ENCODE measurements at regions not wholly inside any gene's neighbourhood (a gene's known extent, or its start where the extent isn't known, plus 50 kb on each side); places are given as distances from the start of the nearest gene placed in this dataset.

- Histone ChIP-seq H4K8ac (ENCODE audit: low read length) (no peak overlapping the region), H3K79me1 (replicated peaks; ENCODE audit: low read length, poor library complexity, severe bottlenecking) (no peaks in the 10 kb centered on the region), H2BK120ac (ENCODE audit: low read depth, low read length) (no peak overlapping the region), H3K9me3 (ENCODE audit: control insufficient read depth, low read length) (peaks cover 3% of the 10 kb centered on the region), H3K18ac (ENCODE audit: low read depth in 1 of 2, low read length in 2 of 2) (no peak overlapping the region), H3K4me1 (ENCODE audit: control insufficient read depth, insufficient read depth, low read depth, low read length) (no peaks in the 10 kb centered on the region), H2BK15ac (ENCODE audit: low read depth, poor library complexity, severe bottlenecking) (no peak overlapping the region), H2AFZ (ENCODE audit: low read depth, low read length) (no peak overlapping the region), H2AK5ac (ENCODE audit: low read length, severe bottlenecking) (no peak overlapping the region), H3K27ac (ENCODE audit: low read length, poor library complexity, severe bottlenecking) (no peak overlapping the region), H3K4me3 (ENCODE audit: insufficient read depth in 1 of 2, low read depth in 1 of 2, low read length in 2 of 2) (no peak overlapping the region), H2BK12ac (ENCODE audit: low read length in 2 of 2) (no peak overlapping the region), H3K4me2 (ENCODE audit: low read length, poor library complexity, severe bottlenecking) (no peak overlapping the region), H3K36me3 (ENCODE audit: control insufficient read depth in 1 of 2, insufficient read depth in 2 of 2, low read depth in 1 of 2, low read length in 2 of 2) (no peaks in the 10 kb centered on the region), H4K91ac (ENCODE audit: low read length) (no peak overlapping the region), H3K9ac (ENCODE audit: low read length) (no peak overlapping the region), H3K14ac (ENCODE audit: low read length in 2 of 2) (no peak overlapping the region), H2BK5ac (ENCODE audit: low read depth, low read length, poor library complexity, severe bottlenecking) (no peak overlapping the region), H3K27me3 (ENCODE audit: control insufficient read depth in 1 of 2, insufficient read depth in 1 of 2, low read length in 2 of 2) (no peaks in the 10 kb centered on the region), H3K23ac (ENCODE audit: low read length in 2 of 2) (no peak overlapping the region), H3K4ac (ENCODE audit: low read depth in 1 of 2, low read length in 2 of 2) (no peak overlapping the region)
- no peak for DNase-seq
These were observed 1698.8 kb upstream of the CDH9 start for GRCh38 chr5:28737222-28737621.

- Histone ChIP-seq H3K23ac (ENCODE audit: low read length in 2 of 2) (no peak overlapping the region), H4K91ac (ENCODE audit: low read length) (no peak overlapping the region), H3K4me2 (ENCODE audit: low read length, poor library complexity, severe bottlenecking) (no peak overlapping the region), H2AK5ac (ENCODE audit: low read length, severe bottlenecking) (no peak overlapping the region), H3K36me3 (ENCODE audit: control insufficient read depth in 1 of 2, insufficient read depth in 2 of 2, low read depth in 1 of 2, low read length in 2 of 2) (no peaks in the 10 kb centered on the region), H2BK120ac (ENCODE audit: low read depth, low read length) (no peak overlapping the region), H3K79me1 (replicated peaks; ENCODE audit: low read length, poor library complexity, severe bottlenecking) (no peaks in the 10 kb centered on the region), H3K18ac (ENCODE audit: low read depth in 1 of 2, low read length in 2 of 2) (no peak overlapping the region), H3K4me1 (ENCODE audit: control insufficient read depth, insufficient read depth, low read depth, low read length) (no peaks in the 10 kb centered on the region), H2AFZ (ENCODE audit: low read depth, low read length) (no peak overlapping the region), H3K9ac (ENCODE audit: low read length) (no peak overlapping the region), H3K9me3 (ENCODE audit: control insufficient read depth, low read length) (no peaks in the 10 kb centered on the region), H2BK12ac (ENCODE audit: low read length in 2 of 2) (no peak overlapping the region), H3K27ac (ENCODE audit: low read length, poor library complexity, severe bottlenecking) (no peak overlapping the region), H3K14ac (ENCODE audit: low read length in 2 of 2) (no peak overlapping the region), H2BK5ac (ENCODE audit: low read depth, low read length, poor library complexity, severe bottlenecking) (no peak overlapping the region), H3K4me3 (ENCODE audit: insufficient read depth in 1 of 2, low read depth in 1 of 2, low read length in 2 of 2) (no peak overlapping the region), H3K4ac (ENCODE audit: low read depth in 1 of 2, low read length in 2 of 2) (no peak overlapping the region), H4K8ac (ENCODE audit: low read length) (no peak overlapping the region), H2BK15ac (ENCODE audit: low read depth, poor library complexity, severe bottlenecking) (no peak overlapping the region), H3K27me3 (ENCODE audit: control insufficient read depth in 1 of 2, insufficient read depth in 1 of 2, low read length in 2 of 2) (no peaks in the 10 kb centered on the region)
- no peak for DNase-seq
- 67% methylated on average over 2 of the region's 3 CpGs for WGBS
These were observed 1696.0 kb upstream of the CDH9 start for GRCh38 chr5:28734396-28734795.

- no peak overlapping the region for H3K14ac ChIP-seq (ENCODE audit: low read length in 2 of 2)
- no peak overlapping the region for H2AFZ ChIP-seq (ENCODE audit: low read depth, low read length)
- no peaks in the 10 kb centered on the region for H3K9me3 ChIP-seq (ENCODE audit: control insufficient read depth, low read length)
These were observed 1690.7 kb upstream of the CDH9 start for GRCh38 chr5:28729067-28729466.

GRCh38 chr5:28726815-28727214 is 1688.4 kb upstream of the CDH9 start:
- Histone ChIP-seq H4K8ac (ENCODE audit: low read length) (no peak overlapping the region), H3K9ac (ENCODE audit: low read length) (no peak overlapping the region), H3K14ac (ENCODE audit: low read length in 2 of 2) (no peak overlapping the region), H2BK5ac (ENCODE audit: low read depth, low read length, poor library complexity, severe bottlenecking) (no peak overlapping the region), H3K79me1 (replicated peaks; ENCODE audit: low read length, poor library complexity, severe bottlenecking) (no peaks in the 10 kb centered on the region), H3K4me2 (ENCODE audit: low read length, poor library complexity, severe bottlenecking) (no peak overlapping the region), H2AFZ (ENCODE audit: low read depth, low read length) (no peak overlapping the region), H4K91ac (ENCODE audit: low read length) (no peak overlapping the region), H2AK5ac (ENCODE audit: low read length, severe bottlenecking) (no peak overlapping the region), H3K23ac (ENCODE audit: low read length in 2 of 2) (no peak overlapping the region), H3K18ac (ENCODE audit: low read depth in 1 of 2, low read length in 2 of 2) (no peak overlapping the region), H3K36me3 (ENCODE audit: control insufficient read depth in 1 of 2, insufficient read depth in 2 of 2, low read depth in 1 of 2, low read length in 2 of 2) (no peaks in the 10 kb centered on the region), H2BK120ac (ENCODE audit: low read depth, low read length) (no peak overlapping the region), H3K9me3 (ENCODE audit: control insufficient read depth, low read length) (no peaks in the 10 kb centered on the region), H3K4me1 (ENCODE audit: control insufficient read depth, insufficient read depth, low read depth, low read length) (no peaks in the 10 kb centered on the region), H2BK12ac (ENCODE audit: low read length in 2 of 2) (no peak overlapping the region), H3K4ac (ENCODE audit: low read depth in 1 of 2, low read length in 2 of 2) (no peak overlapping the region), H3K4me3 (ENCODE audit: insufficient read depth in 1 of 2, low read depth in 1 of 2, low read length in 2 of 2) (no peak overlapping the region), H3K27me3 (ENCODE audit: control insufficient read depth in 1 of 2, insufficient read depth in 1 of 2, low read length in 2 of 2) (no peaks in the 10 kb centered on the region), H2BK15ac (ENCODE audit: low read depth, poor library complexity, severe bottlenecking) (no peak overlapping the region), H3K27ac (ENCODE audit: low read length, poor library complexity, severe bottlenecking) (no peak overlapping the region)
- no peak for DNase-seq
- 77% methylated on average over 2 of the region's 2 CpGs for WGBS

More at GRCh38 chr5:28729067-28729466, 1690.7 kb upstream of the CDH9 start:
- no peak overlapping the region for H4K91ac ChIP-seq (ENCODE audit: low read length)
- H4K8ac ChIP-seq (ENCODE audit: low read length), result no peak overlapping the region
- no peaks in the 10 kb centered on the region for H3K36me3 ChIP-seq (ENCODE audit: control insufficient read depth in 1 of 2, insufficient read depth in 2 of 2, low read depth in 1 of 2, low read length in 2 of 2)
- DNase-seq, result no peak
- no peak overlapping the region for H2BK15ac ChIP-seq (ENCODE audit: low read depth, poor library complexity, severe bottlenecking)
- H3K4me3 ChIP-seq (ENCODE audit: insufficient read depth in 1 of 2, low read depth in 1 of 2, low read length in 2 of 2), result no peak overlapping the region
- no peak overlapping the region for H2BK120ac ChIP-seq (ENCODE audit: low read depth, low read length)
- no peak overlapping the region for H3K27ac ChIP-seq (ENCODE audit: low read length, poor library complexity, severe bottlenecking)
- H3K4me1 ChIP-seq (ENCODE audit: control insufficient read depth, insufficient read depth, low read depth, low read length), result no peaks in the 10 kb centered on the region
- no peak overlapping the region for H3K23ac ChIP-seq (ENCODE audit: low read length in 2 of 2)
- no peak overlapping the region for H3K9ac ChIP-seq (ENCODE audit: low read length)
- no peaks in the 10 kb centered on the region for H3K79me1 ChIP-seq (replicated peaks; ENCODE audit: low read length, poor library complexity, severe bottlenecking)
- WGBS, result no CpG with 5 or more reads among the region's 1 CpG
- no peaks in the 10 kb centered on the region for H3K27me3 ChIP-seq (ENCODE audit: control insufficient read depth in 1 of 2, insufficient read depth in 1 of 2, low read length in 2 of 2)
- H3K18ac ChIP-seq (ENCODE audit: low read depth in 1 of 2, low read length in 2 of 2), result no peak overlapping the region
- H2AK5ac ChIP-seq (ENCODE audit: low read length, severe bottlenecking), result no peak overlapping the region
- H3K4ac ChIP-seq (ENCODE audit: low read depth in 1 of 2, low read length in 2 of 2), result no peak overlapping the region
- H2BK5ac ChIP-seq (ENCODE audit: low read depth, low read length, poor library complexity, severe bottlenecking), result no peak overlapping the region
- no peak overlapping the region for H3K4me2 ChIP-seq (ENCODE audit: low read length, poor library complexity, severe bottlenecking)
- no peak overlapping the region for H2BK12ac ChIP-seq (ENCODE audit: low read length in 2 of 2)
